SH-SY5Y (cell line): ENCODE measurements at regions not wholly inside any gene's neighbourhood (a gene's known extent, or its start where the extent isn't known, plus 50 kb on each side); places are given as distances from the start of the nearest gene placed in this dataset.

Experiments used
- GATA2 ChIP-seq: IDR thresholded peaks from 2 replicates; pipeline ENCODE4 v1.6.1; 2011; ENCODE audit warnings: mild to moderate bottlenecking, low read depth, low read length
- GATA3 ChIP-seq: IDR thresholded peaks from 2 replicates; pipeline ENCODE4 v1.6.1; 2011; ENCODE audit warnings: low read depth, mild to moderate bottlenecking, low read length, moderate library complexity

GRCh38 chr14:106807493-106807892, 1281.1 kb downstream of the TMEM121 start:
- TF ChIP-seq GATA3 (no peak), GATA2 (no peak)
